Caco-2 (cell line): ENCODE measurements at regions not wholly inside any gene's neighbourhood (a gene's known extent, or its start where the extent isn't known, plus 50 kb on each side); places are given as distances from the start of the nearest gene placed in this dataset.

Experiments
- BruUV-seq: library from RNA; stranded (reverse); fragments of 400-500 nt; replicated peaks from 2 replicates; lab custom pipeline; 2021; lab: Mats Ljungman, UMichigan
- CTCF ChIA-PET: fragments of 300-600 bp; sonication (Branson Sonifier 250); formaldehyde crosslinking; loops from one replicate; lab custom pipeline; 2022; ENCODE audit warnings: antibody characterized with exemption; lab: Charles Lee
- POLR2A ChIA-PET: fragments of 300-600 bp; sonication (Branson Sonifier 250); formaldehyde crosslinking; loops from one replicate; lab custom pipeline; 2022; ENCODE audit warnings: antibody characterized with exemption; lab: Charles Lee
- DNase-seq, 2 experiments: peaks; one replicate each; pipeline versions ENCODE4 v3.0.0 to v3.0.0-alpha.2; 2020 to 2022
- H3K27me3 ChIP-seq: replicated peaks from 2 replicates; pipeline ENCODE4 v1.6.0; 2011; ENCODE audit warnings: low read length; ENCODE audit not compliant: control insufficient read depth, insufficient read depth
- H3K36me3 ChIP-seq: 2 replicates; pipeline ENCODE4 v1.5.1; 2011; ENCODE audit warnings: low read length; ENCODE audit not compliant: control insufficient read depth, insufficient read depth
- H3K4me1 ChIP-seq: fragments of 250-450 bp; sonication (Bioruptor Pico); 2 replicates; pipeline ENCODE4 v1.5.1; 2020; ENCODE audit warnings: mild to moderate bottlenecking
- H3K4me3 ChIP-seq: 2 replicates; pipeline ENCODE4 v1.5.1; 2011; ENCODE audit warnings: low read depth, mild to moderate bottlenecking, control low read depth, low read length
- H3K9me3 ChIP-seq: fragments of 250-450 bp; sonication (Bioruptor Pico); 2 replicates; pipeline ENCODE4 v1.5.1; 2020; ENCODE audit warnings: mild to moderate bottlenecking, moderate library complexity
- H3K27ac Mint-ChIP-seq: one replicate; pipeline ENCODE4 v1.8.0; 2022; ENCODE audit warnings: mixed read lengths; ENCODE audit not compliant: unreplicated experiment
- H3K27me3 Mint-ChIP-seq: one replicate; pipeline ENCODE4 v1.8.0; 2022; ENCODE audit warnings: mixed read lengths; ENCODE audit not compliant: insufficient read depth, unreplicated experiment
- H3K36me3 Mint-ChIP-seq: one replicate; pipeline ENCODE4 v1.8.0; 2022; ENCODE audit warnings: mild to moderate bottlenecking, mixed read lengths; ENCODE audit not compliant: insufficient read depth, unreplicated experiment
- H3K4me1 Mint-ChIP-seq: one replicate; pipeline ENCODE4 v1.8.0; 2022; ENCODE audit warnings: low read depth, mixed read lengths; ENCODE audit not compliant: unreplicated experiment
- H3K4me3 Mint-ChIP-seq: one replicate; pipeline ENCODE4 v1.8.0; 2022; ENCODE audit warnings: mild to moderate bottlenecking, moderate library complexity, mixed read lengths; ENCODE audit not compliant: unreplicated experiment
- H3K9me3 Mint-ChIP-seq: one replicate; pipeline ENCODE4 v1.8.0; 2022; ENCODE audit warnings: mixed read lengths; ENCODE audit not compliant: unreplicated experiment
- CTCF ChIP-seq, 2 experiments: fragments of 200-600 bp in 1 of 2; IDR thresholded peaks; 1 replicate in 1 of 2; 2 replicates in 1 of 2; pipeline versions ENCODE4 v1.5.1 to v1.8.0; 2011 to 2022; ENCODE audit warnings: antibody characterized with exemption in 1 of 2, control low read depth in 1 of 2, inconsistent platforms in 1 of 2, low read depth in 1 of 2, low read length in 1 of 2, mild to moderate bottlenecking in 1 of 2, moderate library complexity in 1 of 2; ENCODE audit not compliant: insufficient read depth in 1 of 2, severe bottlenecking in 1 of 2, unreplicated experiment in 1 of 2
- intact Hi-C: fragments of 100-400 bp; cut with micrococcal nuclease; formaldehyde crosslinking; loops from one replicate; pipeline ENCODE4 v1.10.0; 2022; ENCODE audit not compliant: unreplicated experiment

- Mint-ChIP-seq H3K4me3 (no peak overlapping the region), H3K27me3 (peaks cover 2% of the 10 kb centered on the region), H3K27ac (no peak overlapping the region), H3K36me3 (no peaks in the 10 kb centered on the region), H3K9me3 (no peaks in the 10 kb centered on the region), H3K4me1 (peaks cover 7% of the 10 kb centered on the region)
- no peak for TF ChIP-seq CTCF (IDR thresholded peaks at IDR 0.05; ENCODE audit: insufficient read depth in 1 of 2, low read depth in 1 of 2, low read length in 1 of 2, severe bottlenecking in 1 of 2, unreplicated experiment in 1 of 2)
- Histone ChIP-seq H3K4me1 (no peaks in the 10 kb centered on the region), H3K9me3 (no peaks in the 10 kb centered on the region), H3K36me3 (no peaks in the 10 kb centered on the region), H3K27me3 (no peaks in the 10 kb centered on the region), H3K4me3 (no peak overlapping the region)
- BruUV-seq, result no TSS peak
- no peak for DNase-seq
- CTCF ChIA-PET, result no interaction called here
- intact Hi-C loops, result no loop called here
- POLR2A ChIA-PET, result no interaction called here
Measured at GRCh38 chr3:106710596-106710995, 666.6 kb upstream of the CCDC54 start.

GRCh38 chr3:106711650-106712049, 665.6 kb upstream of the CCDC54 start:
- TF ChIP-seq CTCF (IDR thresholded peaks at IDR 0.05; ENCODE audit: insufficient read depth in 1 of 2, low read depth in 1 of 2, low read length in 1 of 2, severe bottlenecking in 1 of 2, unreplicated experiment in 1 of 2), result no peak
- no peaks in the 10 kb centered on the region for H3K36me3 Mint-ChIP-seq
- POLR2A ChIA-PET, result no interaction called here
- H3K4me1 Mint-ChIP-seq, result peaks cover 7% of the 10 kb centered on the region
- peaks cover 2% of the 10 kb centered on the region for H3K27me3 Mint-ChIP-seq
- intact Hi-C loops, result no loop called here
- BruUV-seq, result no TSS peak
- Histone ChIP-seq H3K4me1 (no peaks in the 10 kb centered on the region), H3K36me3 (no peaks in the 10 kb centered on the region), H3K27me3 (no peaks in the 10 kb centered on the region), H3K4me3 (no peak overlapping the region), H3K9me3 (no peaks in the 10 kb centered on the region)
- H3K27ac Mint-ChIP-seq, result no peak overlapping the region
- H3K4me3 Mint-ChIP-seq, result no peak overlapping the region
- no peaks in the 10 kb centered on the region for H3K9me3 Mint-ChIP-seq
- CTCF ChIA-PET, result no interaction called here
- DNase-seq, result no peak

- ChIA-PET CTCF (no interaction called here), POLR2A (no interaction called here)
- TF ChIP-seq CTCF (IDR thresholded peaks at IDR 0.05; ENCODE audit: insufficient read depth in 1 of 2, low read depth in 1 of 2, low read length in 1 of 2, severe bottlenecking in 1 of 2, unreplicated experiment in 1 of 2), result no peak
- Mint-ChIP-seq H3K4me1 (peaks cover 7% of the 10 kb centered on the region), H3K4me3 (no peak overlapping the region), H3K27ac (no peak overlapping the region), H3K27me3 (peaks cover 2% of the 10 kb centered on the region), H3K36me3 (no peaks in the 10 kb centered on the region), H3K9me3 (no peaks in the 10 kb centered on the region)
- intact Hi-C loops, result no loop called here
- no peak for DNase-seq
- no peaks in the 10 kb centered on the region for H3K27me3 ChIP-seq
- no TSS peak for BruUV-seq
- no peaks in the 10 kb centered on the region for H3K9me3 ChIP-seq
- H3K4me3 ChIP-seq, result no peak overlapping the region
- H3K36me3 ChIP-seq, result no peaks in the 10 kb centered on the region
- no peaks in the 10 kb centered on the region for H3K4me1 ChIP-seq
Measured at GRCh38 chr3:106714400-106714799, 662.8 kb upstream of the CCDC54 start.
